Psoas muscle (tissue), 7 donors: ENCODE measurements at regions not wholly inside any gene's neighbourhood (a gene's known extent, or its start where the extent isn't known, plus 50 kb on each side); places are given as distances from the start of the nearest gene placed in this dataset.

ENCODE experiments used
- ATAC-seq, 4 donors: fragments of 200-7000 bp; cut with Tn5 transposase; one replicate each; pipeline ENCODE4 v1.9.1; 2020; ENCODE audit warnings: moderate library complexity in 3 of 4, mild to moderate bottlenecking in 2 of 4
- DNase-seq, 2 donors: peaks; one replicate each; pipeline ENCODE4 v3.0.0-alpha.2; 2020
- H3K27ac ChIP-seq: fragments of 200-600 bp; one replicate; pipeline ENCODE4 v1.8.0; 2022
- H3K27me3 ChIP-seq, 3 donors: fragments of 200-600 bp in 1 of 3; one replicate each; pipeline versions ENCODE4 v1.6.1 to v1.8.0; 2013 to 2022; ENCODE audit warnings: low read length in 2 of 3, mild to moderate bottlenecking in 2 of 3, moderate library complexity in 1 of 3; ENCODE audit not compliant: insufficient read depth in 3 of 3
- H3K36me3 ChIP-seq, 2 donors: fragments of 200-600 bp in 1 of 2; one replicate each; pipeline versions ENCODE4 v1.6.1 to v1.8.0; 2013 to 2022; ENCODE audit warnings: low read depth in 1 of 2, mild to moderate bottlenecking in 1 of 2, moderate library complexity in 1 of 2; ENCODE audit not compliant: insufficient read depth in 1 of 2
- H3K4me1 ChIP-seq: fragments of 200-600 bp; one replicate; pipeline ENCODE4 v1.8.0; 2022
- H3K4me3 ChIP-seq: fragments of 200-600 bp; one replicate; pipeline ENCODE4 v1.8.0; 2022; ENCODE audit warnings: mild to moderate bottlenecking
- H3K9me3 ChIP-seq: fragments of 200-600 bp; one replicate; pipeline ENCODE4 v1.8.0; 2022
- WGBS, 3 donors: extraction: QIAGEN DNeasy Blood & Tissue Kit; methylation state at CpG; one replicate each; pipeline versions ENCODE4 v1.1.6 to v1.1.7; 2013; 5-methylcytosine and 5-hydroxymethylcytosine counted together
- intact Hi-C, 2 donors: fragments of 100-400 bp; cut with DNase I; formaldehyde crosslinking; loops; one replicate each; pipeline versions ENCODE4 v1.11.0 to v1.14.2; 2022
- TF ChIP-seq, protein P1 (sequence below): fragments of 200-600 bp; IDR thresholded peaks from one replicate; pipeline ENCODE4 v1.8.0; 2022; ENCODE audit warnings: antibody characterized with exemption
- donor health status: healthy with polysubstance abuse.
- donor health status: DM: no; HTN: no; CAD: no; lungs with moderate emphysema.
- donor health status: Bipolar disorder and iron deficiency.
- donor health status: healthy.
- donor health status: DM: yes; HTN: yes; CAD: no.
- donor health status: DM: no; HTN: no; CAD: no.
- donor health status: DM: yes; HTN: yes; CAD: no.

DNA sequence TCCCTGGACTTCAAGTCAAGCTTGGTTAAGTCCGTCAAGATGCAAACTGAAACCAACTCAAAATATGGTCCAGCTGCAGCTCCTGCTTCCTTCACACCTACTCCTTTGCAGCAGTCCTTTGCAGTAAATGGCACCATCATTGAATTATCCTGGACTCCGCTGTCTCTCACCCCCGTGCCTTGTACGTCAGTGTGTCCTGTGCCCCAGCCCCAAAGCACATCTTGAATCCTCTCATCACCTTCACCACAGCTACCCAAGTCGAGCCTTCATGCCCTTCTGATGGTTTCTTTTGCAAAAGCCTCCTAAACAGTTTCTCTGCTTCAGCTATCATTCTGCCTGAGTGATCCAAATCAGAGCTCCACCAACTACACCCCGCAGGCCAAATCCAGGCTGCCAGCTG is 88.4 kb upstream of the LEP start:
- DNase-seq (no peak), ATAC-seq (no peak)
- H3K4me3 ChIP-seq = no peak overlapping the region
- TF ChIP-seq, protein P1, sequence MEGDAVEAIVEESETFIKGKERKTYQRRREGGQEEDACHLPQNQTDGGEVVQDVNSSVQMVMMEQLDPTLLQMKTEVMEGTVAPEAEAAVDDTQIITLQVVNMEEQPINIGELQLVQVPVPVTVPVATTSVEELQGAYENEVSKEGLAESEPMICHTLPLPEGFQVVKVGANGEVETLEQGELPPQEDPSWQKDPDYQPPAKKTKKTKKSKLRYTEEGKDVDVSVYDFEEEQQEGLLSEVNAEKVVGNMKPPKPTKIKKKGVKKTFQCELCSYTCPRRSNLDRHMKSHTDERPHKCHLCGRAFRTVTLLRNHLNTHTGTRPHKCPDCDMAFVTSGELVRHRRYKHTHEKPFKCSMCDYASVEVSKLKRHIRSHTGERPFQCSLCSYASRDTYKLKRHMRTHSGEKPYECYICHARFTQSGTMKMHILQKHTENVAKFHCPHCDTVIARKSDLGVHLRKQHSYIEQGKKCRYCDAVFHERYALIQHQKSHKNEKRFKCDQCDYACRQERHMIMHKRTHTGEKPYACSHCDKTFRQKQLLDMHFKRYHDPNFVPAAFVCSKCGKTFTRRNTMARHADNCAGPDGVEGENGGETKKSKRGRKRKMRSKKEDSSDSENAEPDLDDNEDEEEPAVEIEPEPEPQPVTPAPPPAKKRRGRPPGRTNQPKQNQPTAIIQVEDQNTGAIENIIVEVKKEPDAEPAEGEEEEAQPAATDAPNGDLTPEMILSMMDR = no peak
- H3K27me3 ChIP-seq = peaks cover 0 to 51% (median 2%) of the 10 kb centered on the region in 3 donors
- no peaks in the 10 kb centered on the region for H3K36me3 ChIP-seq
- intact Hi-C loops = no loop called here
- no peaks in the 10 kb centered on the region for H3K4me1 ChIP-seq
- WGBS, 3 donors = 75 to 77% (median 77%) methylated on average over 6 of the region's 6 CpGs
- no peak overlapping the region for H3K27ac ChIP-seq
- no peaks in the 10 kb centered on the region for H3K9me3 ChIP-seq

DNA sequence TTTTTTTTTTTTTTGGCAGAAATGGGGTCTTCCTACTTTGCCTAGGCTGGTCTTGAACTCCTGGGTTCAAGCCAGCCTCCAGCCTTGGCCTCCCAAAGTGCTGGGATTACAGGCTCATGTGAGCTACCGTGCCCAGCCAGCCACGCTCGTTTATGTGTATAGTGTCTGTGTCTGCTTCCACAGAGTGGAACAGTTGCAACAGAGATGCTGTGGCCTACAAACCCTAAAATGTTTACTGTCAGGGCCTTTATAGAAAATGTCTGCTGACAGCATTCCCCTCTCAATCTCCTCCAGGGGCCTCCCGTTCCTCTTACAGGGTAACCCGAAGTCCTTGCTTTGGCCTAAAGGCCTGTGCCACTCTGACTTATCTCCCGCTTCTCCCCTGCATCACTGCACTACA is 87.6 kb upstream of the LEP start:
- Histone ChIP-seq H3K9me3 (no peaks in the 10 kb centered on the region), H3K27ac (no peak overlapping the region), H3K4me3 (no peak overlapping the region), H3K36me3 (no peaks in the 10 kb centered on the region), H3K27me3 (peaks cover 0 to 51% (median 2%) of the 10 kb centered on the region in 3 donors), H3K4me1 (no peaks in the 10 kb centered on the region)
- 76 to 85% (median 76%) methylated on average over 6 of the region's 6 CpGs for WGBS, 3 donors
- TF ChIP-seq, protein P1 = no peak
- intact Hi-C loops = no loop called here
- DNase-seq = no peak
- ATAC-seq = no peak

DNA sequence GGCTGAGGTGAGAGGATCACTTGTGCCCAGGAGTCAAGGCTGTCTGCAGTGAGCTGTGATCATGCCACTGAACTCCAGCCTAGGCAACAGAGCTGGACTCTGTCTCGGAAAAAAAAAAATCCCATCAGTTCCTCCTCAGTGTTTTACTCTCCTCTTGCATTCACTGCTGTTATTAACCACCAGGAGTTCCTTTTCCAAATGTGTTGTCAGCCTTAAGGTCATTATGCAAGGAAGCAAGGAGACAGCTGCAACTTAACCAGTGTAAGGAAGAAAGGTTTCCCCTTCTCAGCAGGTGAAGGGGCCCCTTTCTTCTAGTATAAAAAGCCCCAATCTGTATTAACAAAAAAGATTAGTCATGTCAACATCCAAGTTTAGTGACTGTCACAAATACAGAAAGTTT is 86.6 kb upstream of the LEP start:
- Histone ChIP-seq H3K36me3 (no peaks in the 10 kb centered on the region), H3K4me1 (no peaks in the 10 kb centered on the region), H3K9me3 (no peaks in the 10 kb centered on the region), H3K27ac (no peak overlapping the region), H3K4me3 (no peak overlapping the region), H3K27me3 (peaks cover 0 to 47% (median 2%) of the 10 kb centered on the region in 3 donors)
- intact Hi-C loops = no loop called here
- WGBS, 3 donors = 68 to 91% (median 75%) methylated on average over 1 of the region's 1 CpG
- TF ChIP-seq, protein P1 = no peak
- ATAC-seq (no peak), DNase-seq (no peak)

DNA sequence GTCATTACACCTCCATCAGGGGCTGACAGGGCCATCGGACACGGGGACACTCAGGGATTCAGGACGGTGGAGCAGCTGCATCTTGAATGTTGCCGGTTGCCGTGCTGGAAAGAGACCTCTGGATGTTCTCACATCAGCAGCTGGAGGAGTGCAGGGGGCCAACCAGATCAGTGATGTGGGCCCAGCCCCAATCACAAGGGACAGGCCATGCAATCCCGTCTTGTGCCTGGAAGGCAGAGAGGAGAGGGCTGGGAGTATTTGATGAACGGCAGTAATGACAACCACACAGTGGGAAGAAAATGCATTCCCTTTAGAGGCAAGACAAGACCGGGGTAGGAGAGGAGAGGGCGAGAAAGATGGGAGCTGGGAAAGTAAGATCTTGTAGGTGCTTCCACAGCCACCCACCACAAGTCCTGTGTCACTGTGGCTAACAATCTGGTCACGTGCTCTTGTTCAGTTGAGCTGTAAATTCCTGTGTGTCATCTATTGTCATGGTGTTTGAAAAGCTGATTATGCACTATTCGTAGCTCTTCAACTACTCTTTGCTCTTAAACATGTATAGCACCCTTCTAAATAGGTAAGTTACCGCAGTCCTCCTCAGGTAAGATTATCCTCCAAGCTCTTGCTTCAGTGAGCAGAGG is 85.9 kb upstream of the LEP start:
- no peaks in the 10 kb centered on the region for H3K36me3 ChIP-seq
- H3K9me3 ChIP-seq = no peaks in the 10 kb centered on the region
- no peak overlapping the region for H3K27ac ChIP-seq
- intact Hi-C loops = no loop called here
- no peak for ATAC-seq
- TF ChIP-seq, protein P1 = no peak
- 33 to 47% (median 41%) methylated on average over 12 of the region's 12 CpGs for WGBS, 3 donors
- H3K4me1 ChIP-seq = no peaks in the 10 kb centered on the region
- H3K27me3 ChIP-seq = peaks cover 0 to 46% (median 2%) of the 10 kb centered on the region in 3 donors
- no peak overlapping the region for H3K4me3 ChIP-seq
- DNase-seq = no peak

DNA sequence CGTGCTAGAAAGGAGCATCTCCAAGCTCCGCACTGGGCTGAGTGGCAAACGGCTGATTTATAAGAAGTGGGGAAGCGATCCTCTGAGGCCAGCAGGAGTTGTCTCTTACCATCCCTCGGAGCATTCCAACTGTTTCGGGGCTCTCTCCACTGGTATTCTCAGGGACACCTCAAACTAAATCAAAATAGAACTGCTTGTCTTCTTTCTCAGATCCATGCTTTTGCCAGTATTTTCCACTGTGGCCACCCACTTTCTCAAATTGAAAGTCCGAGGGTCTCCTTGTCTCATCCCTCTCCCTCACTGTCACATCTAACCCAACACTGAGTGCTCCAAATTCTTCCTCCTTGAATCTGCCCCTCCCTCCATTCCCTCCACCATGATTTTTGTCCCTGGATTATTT is 83.2 kb upstream of the LEP start:
- DNase-seq = no peak
- Histone ChIP-seq H3K4me3 (no peak overlapping the region), H3K27ac (no peak overlapping the region), H3K27me3 (peaks cover 0 to 39% (median 2%) of the 10 kb centered on the region in 3 donors), H3K4me1 (no peaks in the 10 kb centered on the region), H3K9me3 (no peaks in the 10 kb centered on the region), H3K36me3 (no peaks in the 10 kb centered on the region)
- TF ChIP-seq, protein P1 = no peak
- intact Hi-C loops = no loop called here
- WGBS, 3 donors = 65 to 71% (median 69%) methylated on average over 7 of the region's 7 CpGs
- ATAC-seq = no peak
